Nephron progenitor cell (in vitro differentiated cells): ENCODE measurements at regions not wholly inside any gene's neighbourhood (a gene's known extent, or its start where the extent isn't known, plus 50 kb on each side); places are given as distances from the start of the nearest gene placed in this dataset.

Source experiments
- DNase-seq: peaks from one replicate; pipeline ENCODE4 v3.0.0; 2021
- H3K27ac Mint-ChIP-seq: 2 replicates; pipeline ENCODE4 v1.8.0; 2021; ENCODE audit warnings: mild to moderate bottlenecking, moderate library complexity, mixed read lengths
- H3K27me3 Mint-ChIP-seq: 2 replicates; pipeline ENCODE4 v1.8.0; 2021; ENCODE audit warnings: mild to moderate bottlenecking, low read depth, mixed read lengths; ENCODE audit not compliant: poor library complexity
- H3K36me3 Mint-ChIP-seq: 2 replicates; pipeline ENCODE4 v1.8.0; 2021; ENCODE audit warnings: low read depth, mixed read lengths
- H3K4me1 Mint-ChIP-seq: 2 replicates; pipeline ENCODE4 v1.8.0; 2021; ENCODE audit warnings: mixed read lengths
- H3K4me3 Mint-ChIP-seq: 2 replicates; pipeline ENCODE4 v1.8.0; 2021; ENCODE audit warnings: mild to moderate bottlenecking, moderate library complexity, mixed read lengths
- H3K9me3 Mint-ChIP-seq: 2 replicates; pipeline ENCODE4 v1.8.0; 2021; ENCODE audit warnings: mild to moderate bottlenecking, moderate library complexity, mixed read lengths
- CTCF ChIP-seq: fragments of 200-600 bp; sonication (generic); IDR thresholded peaks from 2 replicates; pipeline ENCODE4 v1.5.0; 2021; ENCODE audit warnings: antibody characterized with exemption

- no peak for TF ChIP-seq CTCF
- Mint-ChIP-seq H3K36me3 (no peaks in the 10 kb centered on the region), H3K9me3 (peaks cover 70% of the 10 kb centered on the region), H3K27me3 (no peaks in the 10 kb centered on the region), H3K27ac (no peak overlapping the region), H3K4me3 (no peak overlapping the region), H3K4me1 (no peaks in the 10 kb centered on the region)
- DNase-seq, result no peak
These were observed 1729.1 kb downstream of the TP53TG3F start for GRCh38 chr16:35188288-35189155.

- Mint-ChIP-seq H3K27ac (no peak overlapping the region), H3K4me3 (no peak overlapping the region), H3K4me1 (no peaks in the 10 kb centered on the region), H3K36me3 (no peaks in the 10 kb centered on the region), H3K27me3 (no peaks in the 10 kb centered on the region), H3K9me3 (peaks cover 72% of the 10 kb centered on the region)
- TF ChIP-seq CTCF, result no peak
- DNase-seq, result no peak
These were observed 1733.6 kb downstream of the TP53TG3F start for GRCh38 chr16:35192993-35193392.

- Mint-ChIP-seq H3K9me3 (peaks cover 74% of the 10 kb centered on the region), H3K36me3 (no peaks in the 10 kb centered on the region), H3K4me3 (no peak overlapping the region), H3K27ac (no peak overlapping the region), H3K27me3 (no peaks in the 10 kb centered on the region), H3K4me1 (no peaks in the 10 kb centered on the region)
- no peak for DNase-seq
- TF ChIP-seq CTCF, result no peak
These were observed 1734.5 kb downstream of the TP53TG3F start for GRCh38 chr16:35193956-35194355.

GRCh38 chr16:35194681-35195080, 1735.3 kb downstream of the TP53TG3F start:
- H3K9me3 Mint-ChIP-seq, result peaks cover 81% of the 10 kb centered on the region

GRCh38 chr16:35195173-35195863, 1735.9 kb downstream of the TP53TG3F start:
- no peak for DNase-seq
- Mint-ChIP-seq H3K9me3 (peaks cover 81% of the 10 kb centered on the region), H3K27ac (no peak overlapping the region), H3K4me3 (no peak overlapping the region), H3K36me3 (no peaks in the 10 kb centered on the region), H3K27me3 (no peaks in the 10 kb centered on the region), H3K4me1 (no peaks in the 10 kb centered on the region)
- TF ChIP-seq CTCF, result no peak

More at GRCh38 chr16:35194681-35195080, 1735.3 kb downstream of the TP53TG3F start:
- Mint-ChIP-seq H3K4me3 (no peak overlapping the region), H3K27ac (no peak overlapping the region), H3K27me3 (no peaks in the 10 kb centered on the region), H3K36me3 (no peaks in the 10 kb centered on the region), H3K4me1 (no peaks in the 10 kb centered on the region)
- no peak for TF ChIP-seq CTCF
- no peak for DNase-seq
